Gastroesophageal sphincter (tissue), 3 donors: ENCODE measurements at regions not wholly inside any gene's neighbourhood (a gene's known extent, or its start where the extent isn't known, plus 50 kb on each side); places are given as distances from the start of the nearest gene placed in this dataset.

Source experiments
- EP300 ChIP-seq: sonication (generic); formaldehyde crosslinking; IDR thresholded peaks from one replicate; pipeline ENCODE4 v1.6.1; 2017; ENCODE audit warnings: antibody characterized with exemption, mild to moderate bottlenecking
- POLR2A ChIP-seq, 2 donors: fragments of 450-650 bp; IDR thresholded peaks; one replicate each; pipeline ENCODE4 v1.6.1; 2017; ENCODE audit warnings: antibody characterized with exemption in 2 of 2, mild to moderate bottlenecking in 2 of 2, moderate library complexity in 1 of 2
- POLR2AphosphoS5 ChIP-seq: sonication (generic); formaldehyde crosslinking; IDR thresholded peaks from one replicate; pipeline ENCODE4 v1.6.1; 2017; ENCODE audit warnings: antibody characterized with exemption
- TF ChIP-seq, protein P1 (sequence below), 4 experiments: fragments of 200-600 bp in 2 of 4; fragments of 450-650 bp in 2 of 4; sonication (generic) in 1 of 4; IDR thresholded peaks; one replicate each; pipeline ENCODE4 v1.5.1; 2017 to 2019; ENCODE audit warnings: antibody characterized with exemption in 4 of 4, mild to moderate bottlenecking in 2 of 4, moderate library complexity in 2 of 4

DNA sequence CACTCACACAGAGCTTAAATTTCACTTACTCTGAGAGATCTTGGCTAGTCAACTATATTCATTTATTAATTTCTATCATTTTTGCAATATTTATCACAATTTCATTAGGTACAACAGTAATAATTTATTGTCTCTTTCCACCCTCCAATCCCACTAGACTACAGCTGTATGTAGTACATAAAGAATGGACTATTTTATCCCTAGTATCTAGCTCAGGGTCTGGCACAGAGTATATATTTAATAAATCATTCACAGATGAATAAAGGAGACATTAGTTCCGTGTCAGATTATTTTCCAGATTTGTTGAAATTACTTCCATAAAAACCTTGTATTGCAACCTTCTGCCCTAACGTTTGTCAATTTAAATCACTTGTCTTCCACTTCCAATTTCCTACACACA is 1781.1 kb upstream of the SEL1L start:
- TF ChIP-seq, protein P1, sequence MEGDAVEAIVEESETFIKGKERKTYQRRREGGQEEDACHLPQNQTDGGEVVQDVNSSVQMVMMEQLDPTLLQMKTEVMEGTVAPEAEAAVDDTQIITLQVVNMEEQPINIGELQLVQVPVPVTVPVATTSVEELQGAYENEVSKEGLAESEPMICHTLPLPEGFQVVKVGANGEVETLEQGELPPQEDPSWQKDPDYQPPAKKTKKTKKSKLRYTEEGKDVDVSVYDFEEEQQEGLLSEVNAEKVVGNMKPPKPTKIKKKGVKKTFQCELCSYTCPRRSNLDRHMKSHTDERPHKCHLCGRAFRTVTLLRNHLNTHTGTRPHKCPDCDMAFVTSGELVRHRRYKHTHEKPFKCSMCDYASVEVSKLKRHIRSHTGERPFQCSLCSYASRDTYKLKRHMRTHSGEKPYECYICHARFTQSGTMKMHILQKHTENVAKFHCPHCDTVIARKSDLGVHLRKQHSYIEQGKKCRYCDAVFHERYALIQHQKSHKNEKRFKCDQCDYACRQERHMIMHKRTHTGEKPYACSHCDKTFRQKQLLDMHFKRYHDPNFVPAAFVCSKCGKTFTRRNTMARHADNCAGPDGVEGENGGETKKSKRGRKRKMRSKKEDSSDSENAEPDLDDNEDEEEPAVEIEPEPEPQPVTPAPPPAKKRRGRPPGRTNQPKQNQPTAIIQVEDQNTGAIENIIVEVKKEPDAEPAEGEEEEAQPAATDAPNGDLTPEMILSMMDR (IDR thresholded peaks at IDR 0.05): no peak
- no peak for TF ChIP-seq POLR2AphosphoS5
- no peak for TF ChIP-seq POLR2A (IDR thresholded peaks at IDR 0.05)
- no peak for TF ChIP-seq EP300
